ENCODE measurements at regions not wholly inside any gene's neighbourhood (a gene's known extent, or its start where the extent isn't known, plus 50 kb on each side); places are given as distances from the start of the nearest gene placed in this dataset.

DNA sequence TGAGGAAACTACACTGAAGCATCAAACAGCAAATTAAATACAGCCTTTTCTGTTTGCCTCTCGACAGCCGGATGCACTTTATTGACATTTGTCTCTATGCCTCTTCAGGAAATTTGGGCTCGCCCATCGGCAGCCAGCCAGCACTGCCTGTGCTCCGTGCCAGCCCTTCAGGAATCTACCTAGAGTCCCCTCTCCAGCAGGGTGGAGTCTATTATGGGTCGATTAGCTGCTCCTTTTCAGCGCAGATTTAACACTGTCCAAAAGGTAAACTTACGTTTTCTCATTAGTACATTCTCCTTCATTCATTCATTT, 91.5 kb downstream of the MYCN start:
- TF ChIP-seq YY1 (tag by site-specific recombination; IDR thresholded peaks at IDR 0.05) (no peak), TCF7L2 (IDR thresholded peaks at IDR 0.05; ENCODE audit: borderline replicate concordance, low read depth, low read length) (no peak), ZNF138 (tag by site-specific recombination; IDR thresholded peaks at IDR 0.05; ENCODE audit: borderline replicate concordance) (no peak)
- TF ChIP-seq, protein P1, sequence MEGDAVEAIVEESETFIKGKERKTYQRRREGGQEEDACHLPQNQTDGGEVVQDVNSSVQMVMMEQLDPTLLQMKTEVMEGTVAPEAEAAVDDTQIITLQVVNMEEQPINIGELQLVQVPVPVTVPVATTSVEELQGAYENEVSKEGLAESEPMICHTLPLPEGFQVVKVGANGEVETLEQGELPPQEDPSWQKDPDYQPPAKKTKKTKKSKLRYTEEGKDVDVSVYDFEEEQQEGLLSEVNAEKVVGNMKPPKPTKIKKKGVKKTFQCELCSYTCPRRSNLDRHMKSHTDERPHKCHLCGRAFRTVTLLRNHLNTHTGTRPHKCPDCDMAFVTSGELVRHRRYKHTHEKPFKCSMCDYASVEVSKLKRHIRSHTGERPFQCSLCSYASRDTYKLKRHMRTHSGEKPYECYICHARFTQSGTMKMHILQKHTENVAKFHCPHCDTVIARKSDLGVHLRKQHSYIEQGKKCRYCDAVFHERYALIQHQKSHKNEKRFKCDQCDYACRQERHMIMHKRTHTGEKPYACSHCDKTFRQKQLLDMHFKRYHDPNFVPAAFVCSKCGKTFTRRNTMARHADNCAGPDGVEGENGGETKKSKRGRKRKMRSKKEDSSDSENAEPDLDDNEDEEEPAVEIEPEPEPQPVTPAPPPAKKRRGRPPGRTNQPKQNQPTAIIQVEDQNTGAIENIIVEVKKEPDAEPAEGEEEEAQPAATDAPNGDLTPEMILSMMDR (tag by site-specific recombination; IDR thresholded peaks at IDR 0.05), result no peak
